SK-N-SH (cell line): ENCODE measurements at regions not wholly inside any gene's neighbourhood (a gene's known extent, or its start where the extent isn't known, plus 50 kb on each side); places are given as distances from the start of the nearest gene placed in this dataset.

Experiments
- CTCF ChIA-PET: fragments of 300-600, 350-600 bp; formaldehyde crosslinking; extraction: SDS; loops from one replicate; lab custom pipeline; 2021; lab: Yijun Ruan, JAX
- POLR2A ChIA-PET: fragments of 350-600 bp; sonication (Branson Sonifier 250); formaldehyde crosslinking; extraction: SDS; loops from one replicate; lab custom pipeline; 2020; ENCODE audit warnings: antibody characterized with exemption, inconsistent platforms; lab: Yijun Ruan, JAX
- DNase-seq: peaks from one replicate; pipeline ENCODE4 v3.0.0; 2012
- H2AFZ ChIP-seq: fragments of 200-600 bp; sonication (generic); 2 replicates; pipeline ENCODE4 v1.8.1; 2016; ENCODE audit warnings: antibody characterized with exemption, mild to moderate bottlenecking, low read depth
- H3F3A ChIP-seq: fragments of 200-600 bp; sonication (generic); replicated peaks from 2 replicates; pipeline ENCODE3; 2016; ENCODE audit warnings: antibody characterized with exemption, mild to moderate bottlenecking; ENCODE audit not compliant: insufficient read depth
- H3K27ac ChIP-seq, 2 experiments: fragments of 200-500 bp in 1 of 2; fragments of 200-600 bp in 1 of 2; sonication (Bioruptor generic) in 1 of 2; sonication (generic), shearing (Covaris generic) in 1 of 2; 2 replicates each; pipeline versions ENCODE4 v1.5.1 to v1.6.1; 2014 to 2016; ENCODE audit warnings: low read depth in 2 of 2, inconsistent platforms in 1 of 2, low read length in 1 of 2, mild to moderate bottlenecking in 1 of 2, mixed read lengths in 1 of 2
- H3K27me3 ChIP-seq: fragments of 200-600 bp; sonication (generic), shearing (Covaris generic); 2 replicates; pipeline ENCODE4 v1.6.1; 2016; ENCODE audit warnings: mixed run types; ENCODE audit not compliant: insufficient read depth
- H3K36me3 ChIP-seq, 2 experiments: fragments of 200-500 bp in 1 of 2; fragments of 200-600 bp in 1 of 2; sonication (Bioruptor generic) in 1 of 2; sonication (generic) in 1 of 2; replicated peaks in 1 of 2; 2 replicates each; pipeline versions ENCODE3 to v1.5.1; 2014 to 2016; ENCODE audit warnings: low read length in 1 of 2, mild to moderate bottlenecking in 1 of 2; ENCODE audit not compliant: insufficient read depth in 2 of 2, control insufficient read depth in 1 of 2
- H3K4me1 ChIP-seq, 2 experiments: fragments of 200-500 bp in 1 of 2; fragments of 200-600 bp in 1 of 2; sonication (Bioruptor generic) in 1 of 2; sonication (generic), shearing (Covaris generic) in 1 of 2; 2 replicates each; pipeline versions ENCODE4 v1.5.1 to v1.6.1; 2014 to 2016; ENCODE audit warnings: low read depth in 1 of 2, low read length in 1 of 2, mixed run types in 1 of 2; ENCODE audit not compliant: insufficient read depth in 2 of 2, control insufficient read depth in 1 of 2
- H3K4me2 ChIP-seq: fragments of 200-600 bp; sonication (generic), shearing (Covaris generic); 2 replicates; pipeline ENCODE4 v1.6.1; 2017; ENCODE audit warnings: mixed run types
- H3K4me3 ChIP-seq, 2 experiments: fragments of 200-500 bp in 1 of 2; fragments of 200-600 bp in 1 of 2; sonication (Bioruptor generic) in 1 of 2; sonication (generic), shearing (Covaris generic) in 1 of 2; 2 replicates each; pipeline versions ENCODE4 v1.5.1 to v1.8.1; 2014 to 2016; ENCODE audit warnings: low read depth in 2 of 2, inconsistent platforms in 1 of 2, low read length in 1 of 2, mild to moderate bottlenecking in 1 of 2, mixed read lengths in 1 of 2, moderate library complexity in 1 of 2
- H3K79me2 ChIP-seq: fragments of 200-600 bp; sonication (generic); 2 replicates; pipeline ENCODE4 v1.8.1; 2017; ENCODE audit warnings: mild to moderate bottlenecking; ENCODE audit not compliant: insufficient read depth
- H3K9ac ChIP-seq: fragments of 200-600 bp; sonication (generic); 2 replicates; pipeline ENCODE4 v1.6.1; 2017; ENCODE audit warnings: mixed run types
- H3K9me2 ChIP-seq: fragments of 200-600 bp; sonication (generic); 2 replicates; pipeline ENCODE4 v1.6.1; 2017; ENCODE audit warnings: mixed run types
- H3K9me3 ChIP-seq: fragments of 200-600 bp; sonication (generic); 2 replicates; pipeline ENCODE4 v1.6.1; 2017; ENCODE audit warnings: mixed run types, mild to moderate bottlenecking, moderate library complexity
- H4K20me1 ChIP-seq: fragments of 200-600 bp; sonication (generic); 2 replicates; pipeline ENCODE4 v1.6.1; 2017; ENCODE audit warnings: mild to moderate bottlenecking, mixed run types; ENCODE audit not compliant: insufficient read depth
- EP300 ChIP-seq, 2 experiments: IDR thresholded peaks; 2 replicates each; pipeline versions ENCODE4 v1.4.0 to v1.6.1; 2012; ENCODE audit warnings: borderline replicate concordance in 1 of 2, low read depth in 1 of 2, low read length in 1 of 2
- EZH2phosphoT487 ChIP-seq: fragments of 200-600 bp; sonication (generic); IDR thresholded peaks from 2 replicates; pipeline ENCODE4 v1.6.1; 2017; ENCODE audit warnings: low read depth, mixed run types, mild to moderate bottlenecking, antibody characterized with exemption, moderate library complexity, borderline replicate concordance
- FOSL2 ChIP-seq: IDR thresholded peaks from 2 replicates; pipeline ENCODE4 v1.4.0; 2012; ENCODE audit warnings: low read depth, mild to moderate bottlenecking, moderate library complexity, borderline replicate concordance
- FOXJ3 ChIP-seq: sonication (generic); formaldehyde crosslinking; IDR thresholded peaks from 2 replicates; pipeline ENCODE4 v1.5.1; 2020; ENCODE audit warnings: mild to moderate bottlenecking, missing genetic modification reagents
- FOXM1 ChIP-seq: IDR thresholded peaks from 2 replicates; pipeline ENCODE4 v1.4.0; 2012; ENCODE audit warnings: low read depth, mild to moderate bottlenecking
- GABPA ChIP-seq: IDR thresholded peaks from 2 replicates; pipeline ENCODE4 v1.4.0; 2012; ENCODE audit warnings: low read depth, mild to moderate bottlenecking
- GATA2 ChIP-seq: sonication (generic); formaldehyde crosslinking; IDR thresholded peaks from 2 replicates; pipeline ENCODE4 v1.5.0; 2020; ENCODE audit warnings: mild to moderate bottlenecking, missing genetic modification reagents
- MXI1 ChIP-seq: IDR thresholded peaks from 2 replicates; pipeline ENCODE4 v1.6.1; 2012; ENCODE audit warnings: mild to moderate bottlenecking, low read depth, low read length, improper control_type of control experiment
- NFIC ChIP-seq: IDR thresholded peaks from 2 replicates; pipeline ENCODE4 v1.4.0; 2012; ENCODE audit warnings: borderline replicate concordance
- NRF1 ChIP-seq: IDR thresholded peaks from 2 replicates; pipeline ENCODE4 v1.6.1; 2012; ENCODE audit warnings: low read depth, mild to moderate bottlenecking, low read length
- RCOR1 ChIP-seq: fragments of 150-350 bp; IDR thresholded peaks from 2 replicates; pipeline ENCODE4 v1.6.1; 2017; ENCODE audit warnings: antibody characterized with exemption, low read length
- RXRA ChIP-seq: IDR thresholded peaks from 2 replicates; pipeline ENCODE4 v1.4.0; 2012; ENCODE audit warnings: low read depth, mild to moderate bottlenecking, borderline replicate concordance
- SIN3A ChIP-seq: IDR thresholded peaks from 2 replicates; pipeline ENCODE4 v1.6.1; 2012; ENCODE audit warnings: low read depth, mild to moderate bottlenecking, low read length, moderate library complexity, borderline replicate concordance
- TCF12 ChIP-seq: IDR thresholded peaks from 2 replicates; pipeline ENCODE4 v1.4.0; 2012
- WGBS: methylation state at CpG from one replicate; pipeline ENCODE4 v1.1.6; 2017; ENCODE audit warnings: low lambda C conversion rate; 5-methylcytosine and 5-hydroxymethylcytosine counted together
- TF ChIP-seq, protein P1 (sequence below): IDR thresholded peaks from 2 replicates; pipeline ENCODE4 v1.4.0; 2012; ENCODE audit warnings: low read depth, borderline replicate concordance
- TF ChIP-seq, protein P2 (sequence below): IDR thresholded peaks from 2 replicates; pipeline ENCODE4 v1.6.1; 2012; ENCODE audit warnings: mild to moderate bottlenecking, low read depth, low read length, moderate library complexity

DNA sequence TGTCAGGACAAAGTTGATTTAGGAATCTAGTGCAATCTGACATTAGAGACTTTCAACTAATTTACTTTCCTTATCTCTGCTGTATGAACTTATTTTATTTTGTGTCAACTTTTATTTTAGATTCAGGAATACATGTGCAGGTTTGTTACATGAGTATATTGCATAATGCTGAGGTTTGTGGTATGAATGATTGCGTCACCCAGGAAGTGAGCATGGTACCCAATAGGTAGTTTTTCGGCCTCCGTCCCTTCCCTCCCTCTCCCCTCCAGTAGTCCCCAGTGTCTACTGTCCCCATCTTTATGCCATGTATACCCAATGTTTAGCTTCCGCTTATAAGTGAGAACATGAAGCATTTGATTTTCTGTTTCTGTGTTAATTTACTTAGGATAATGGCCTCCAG is 68.7 kb upstream of the TEX13D start:
- 48% methylated on average over 4 of the region's 4 CpGs for WGBS
- ChIA-PET POLR2A (no interaction called here), CTCF (no interaction called here)
- H4K20me1 ChIP-seq, result no peaks in the 10 kb centered on the region
- H3K27ac ChIP-seq, result no peak overlapping the region
- no peaks in the 10 kb centered on the region for H3K9me2 ChIP-seq
- H3K79me2 ChIP-seq, result no peaks in the 10 kb centered on the region
- H3K4me2 ChIP-seq, result no peak overlapping the region
- H2AFZ ChIP-seq, result no peak overlapping the region
- no peaks in the 10 kb centered on the region for H3K36me3 ChIP-seq
- no peaks in the 10 kb centered on the region for H3K4me1 ChIP-seq
- H3K27me3 ChIP-seq, result no peaks in the 10 kb centered on the region
- no peak for TF ChIP-seq SIN3A
- TF ChIP-seq EP300 (IDR thresholded peaks at IDR 0.05; ENCODE audit: borderline replicate concordance in 1 of 2, low read depth in 1 of 2, low read length in 1 of 2), result no peak
- TF ChIP-seq RXRA, result no peak
- DNase-seq, result no peak
- H3K9ac ChIP-seq, result no peak overlapping the region
- H3K4me3 ChIP-seq, result no peak overlapping the region
- H3F3A ChIP-seq, result no peaks in the 10 kb centered on the region
- no peaks in the 10 kb centered on the region for H3K9me3 ChIP-seq

DNA sequence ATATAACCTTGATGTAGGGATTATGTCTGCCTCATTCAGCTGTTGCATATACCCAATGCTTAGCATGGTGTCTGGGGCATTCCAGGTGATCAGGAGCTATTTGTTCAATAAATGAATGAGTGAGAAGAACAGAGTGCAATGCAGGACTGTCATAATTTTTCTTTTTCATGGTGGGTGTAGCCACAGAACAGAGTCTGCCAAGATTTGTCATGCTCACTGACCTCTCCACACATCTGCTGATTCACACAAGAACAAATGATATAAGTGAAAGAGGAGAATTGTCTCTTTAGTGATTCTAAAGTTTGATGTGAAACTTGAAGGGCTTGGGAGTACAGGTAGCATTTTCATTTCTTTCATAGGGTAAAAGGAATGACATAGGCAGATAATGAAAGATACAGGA is 64.4 kb upstream of the TEX13D start:
- CTCF ChIA-PET, result no interaction called here
- H3K9me3 ChIP-seq, result no peaks in the 10 kb centered on the region
- H3K4me3 ChIP-seq, result no peak overlapping the region
- H3K4me1 ChIP-seq, result no peaks in the 10 kb centered on the region
- no peaks in the 10 kb centered on the region for H3K79me2 ChIP-seq
- DNase-seq, result no peak
- no peak overlapping the region for H2AFZ ChIP-seq
- H3K9me2 ChIP-seq, result no peaks in the 10 kb centered on the region
- TF ChIP-seq, protein P1, sequence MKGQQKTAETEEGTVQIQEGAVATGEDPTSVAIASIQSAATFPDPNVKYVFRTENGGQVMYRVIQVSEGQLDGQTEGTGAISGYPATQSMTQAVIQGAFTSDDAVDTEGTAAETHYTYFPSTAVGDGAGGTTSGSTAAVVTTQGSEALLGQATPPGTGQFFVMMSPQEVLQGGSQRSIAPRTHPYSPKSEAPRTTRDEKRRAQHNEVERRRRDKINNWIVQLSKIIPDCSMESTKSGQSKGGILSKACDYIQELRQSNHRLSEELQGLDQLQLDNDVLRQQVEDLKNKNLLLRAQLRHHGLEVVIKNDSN, result no peak
- TF ChIP-seq, protein P2, sequence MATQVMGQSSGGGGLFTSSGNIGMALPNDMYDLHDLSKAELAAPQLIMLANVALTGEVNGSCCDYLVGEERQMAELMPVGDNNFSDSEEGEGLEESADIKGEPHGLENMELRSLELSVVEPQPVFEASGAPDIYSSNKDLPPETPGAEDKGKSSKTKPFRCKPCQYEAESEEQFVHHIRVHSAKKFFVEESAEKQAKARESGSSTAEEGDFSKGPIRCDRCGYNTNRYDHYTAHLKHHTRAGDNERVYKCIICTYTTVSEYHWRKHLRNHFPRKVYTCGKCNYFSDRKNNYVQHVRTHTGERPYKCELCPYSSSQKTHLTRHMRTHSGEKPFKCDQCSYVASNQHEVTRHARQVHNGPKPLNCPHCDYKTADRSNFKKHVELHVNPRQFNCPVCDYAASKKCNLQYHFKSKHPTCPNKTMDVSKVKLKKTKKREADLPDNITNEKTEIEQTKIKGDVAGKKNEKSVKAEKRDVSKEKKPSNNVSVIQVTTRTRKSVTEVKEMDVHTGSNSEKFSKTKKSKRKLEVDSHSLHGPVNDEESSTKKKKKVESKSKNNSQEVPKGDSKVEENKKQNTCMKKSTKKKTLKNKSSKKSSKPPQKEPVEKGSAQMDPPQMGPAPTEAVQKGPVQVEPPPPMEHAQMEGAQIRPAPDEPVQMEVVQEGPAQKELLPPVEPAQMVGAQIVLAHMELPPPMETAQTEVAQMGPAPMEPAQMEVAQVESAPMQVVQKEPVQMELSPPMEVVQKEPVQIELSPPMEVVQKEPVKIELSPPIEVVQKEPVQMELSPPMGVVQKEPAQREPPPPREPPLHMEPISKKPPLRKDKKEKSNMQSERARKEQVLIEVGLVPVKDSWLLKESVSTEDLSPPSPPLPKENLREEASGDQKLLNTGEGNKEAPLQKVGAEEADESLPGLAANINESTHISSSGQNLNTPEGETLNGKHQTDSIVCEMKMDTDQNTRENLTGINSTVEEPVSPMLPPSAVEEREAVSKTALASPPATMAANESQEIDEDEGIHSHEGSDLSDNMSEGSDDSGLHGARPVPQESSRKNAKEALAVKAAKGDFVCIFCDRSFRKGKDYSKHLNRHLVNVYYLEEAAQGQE, result no peak
- TF ChIP-seq GATA2 (CRISPR knock-in tag) (no peak), EZH2phosphoT487 (no peak)
- no peaks in the 10 kb centered on the region for H4K20me1 ChIP-seq
- H3K27ac ChIP-seq, result no peak overlapping the region
- POLR2A ChIA-PET, result no interaction called here
- no peak overlapping the region for H3K4me2 ChIP-seq
- H3K9ac ChIP-seq, result no peak overlapping the region
- H3K27me3 ChIP-seq, result no peaks in the 10 kb centered on the region
- H3F3A ChIP-seq, result no peaks in the 10 kb centered on the region
- H3K36me3 ChIP-seq, result no peaks in the 10 kb centered on the region

DNA sequence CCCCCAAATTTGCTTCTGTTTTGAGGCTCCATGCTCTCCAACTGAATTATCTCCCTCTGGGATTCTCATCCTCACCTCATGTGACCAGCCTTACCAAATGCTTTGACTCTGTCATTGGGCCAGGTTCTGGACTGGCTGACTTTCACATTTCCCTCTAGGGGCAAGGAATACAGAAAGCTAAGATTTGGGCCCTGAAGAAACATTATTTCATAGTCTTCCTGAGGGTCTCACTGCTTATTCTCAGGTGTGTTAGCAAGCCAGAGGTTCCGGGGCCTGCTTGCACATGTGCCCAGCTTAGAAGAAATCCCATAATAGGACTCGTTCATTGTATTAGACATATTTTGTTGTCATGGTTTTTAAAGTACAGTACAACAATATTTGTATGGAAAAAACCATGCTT is 62.6 kb upstream of the TEX13D start:
- no peak for DNase-seq
- WGBS, result 40% methylated on average over 2 of the region's 2 CpGs
- H2AFZ ChIP-seq, result no peak overlapping the region
- no peaks in the 10 kb centered on the region for H3K36me3 ChIP-seq
- POLR2A ChIA-PET, result no interaction called here
- no peaks in the 10 kb centered on the region for H3K79me2 ChIP-seq
- H3K27me3 ChIP-seq, result peaks cover 5% of the 10 kb centered on the region; the same call in 1 of the 2 replicates
- H3K4me1 ChIP-seq, result no peaks in the 10 kb centered on the region
- CTCF ChIA-PET, result no interaction called here
- H3K9me3 ChIP-seq, result no peaks in the 10 kb centered on the region
- no peaks in the 10 kb centered on the region for H4K20me1 ChIP-seq
- no peaks in the 10 kb centered on the region for H3K9me2 ChIP-seq
- H3K4me2 ChIP-seq, result no peak overlapping the region
- no peaks in the 10 kb centered on the region for H3F3A ChIP-seq
- no peak overlapping the region for H3K27ac ChIP-seq
- no peak overlapping the region for H3K9ac ChIP-seq
- no peak overlapping the region for H3K4me3 ChIP-seq
- TF ChIP-seq TCF12 (no peak), EP300 (IDR thresholded peaks at IDR 0.05; ENCODE audit: borderline replicate concordance in 1 of 2, low read depth in 1 of 2, low read length in 1 of 2) (no peak), FOSL2 (no peak), NFIC (no peak), GABPA (no peak), MXI1 (no peak), FOXM1 (no peak), NRF1 (no peak), RCOR1 (no peak), FOXJ3 (CRISPR knock-in tag) (no peak)
- TF ChIP-seq, protein P2, result no peak
